Astrocyte (in vitro differentiated cells and primary cell): ENCODE measurements at regions not wholly inside any gene's neighbourhood (a gene's known extent, or its start where the extent isn't known, plus 50 kb on each side); places are given as distances from the start of the nearest gene placed in this dataset.

Experiments
- DNase-seq: peaks from one replicate; pipeline ENCODE4 v3.0.0-alpha.2; 2010; ENCODE audit warnings: low read depth
- FAIRE-seq: peaks from 2 replicates; lab custom pipeline; 2011; peaks lifted over from hg19 to GRCh38; lab: Jason Lieb, UNC
- H2AFZ ChIP-seq: 2 replicates; pipeline ENCODE4 v1.6.0; 2012; ENCODE audit warnings: low read depth, low read length, inconsistent platforms
- H3K27ac ChIP-seq: 2 replicates; pipeline ENCODE4 v1.5.1; 2011; ENCODE audit warnings: low read depth, low read length, inconsistent platforms
- H3K27me3 ChIP-seq: 2 replicates; pipeline ENCODE4 v1.6.0; 2011; ENCODE audit warnings: low read length, inconsistent platforms; ENCODE audit not compliant: insufficient read depth
- H3K36me3 ChIP-seq: 2 replicates; pipeline ENCODE4 v1.5.1; 2011; ENCODE audit warnings: low read length, inconsistent platforms; ENCODE audit not compliant: insufficient read depth
- H3K4me1 ChIP-seq: 2 replicates; pipeline ENCODE4 v1.5.1; 2011; ENCODE audit warnings: low read length, inconsistent platforms; ENCODE audit not compliant: insufficient read depth
- H3K4me2 ChIP-seq: 2 replicates; pipeline ENCODE4 v1.6.0; 2012; ENCODE audit warnings: low read length, inconsistent platforms
- H3K4me3 ChIP-seq: 2 replicates; pipeline ENCODE4 v1.5.1; 2011; ENCODE audit warnings: low read depth, mild to moderate bottlenecking, low read length, inconsistent platforms; ENCODE audit not compliant: insufficient read depth
- H3K79me2 ChIP-seq: 2 replicates; pipeline ENCODE4 v1.6.0; 2012; ENCODE audit warnings: mild to moderate bottlenecking, low read length, inconsistent platforms; ENCODE audit not compliant: insufficient read depth
- H3K9ac ChIP-seq: 2 replicates; pipeline ENCODE4 v1.6.0; 2012; ENCODE audit warnings: mild to moderate bottlenecking, low read length, inconsistent platforms
- H3K9me3 ChIP-seq: 2 replicates; pipeline ENCODE4 v1.5.1; 2012; ENCODE audit warnings: low read depth, mild to moderate bottlenecking, low read length, inconsistent platforms; ENCODE audit not compliant: insufficient read depth
- H4K20me1 ChIP-seq: 2 replicates; pipeline ENCODE4 v1.6.0; 2012; ENCODE audit warnings: low read length, inconsistent platforms; ENCODE audit not compliant: insufficient read depth
- H3K27ac Mint-ChIP-seq: one replicate; pipeline ENCODE4 v1.8.0; 2021; ENCODE audit warnings: mild to moderate bottlenecking, mixed read lengths; ENCODE audit not compliant: unreplicated experiment
- H3K27me3 Mint-ChIP-seq: one replicate; pipeline ENCODE4 v1.8.0; 2021; ENCODE audit warnings: low read depth, mixed read lengths; ENCODE audit not compliant: unreplicated experiment
- H3K36me3 Mint-ChIP-seq: one replicate; pipeline ENCODE4 v1.8.0; 2021; ENCODE audit warnings: low read depth, mixed read lengths; ENCODE audit not compliant: unreplicated experiment
- H3K4me1 Mint-ChIP-seq: one replicate; pipeline ENCODE4 v1.8.0; 2021; ENCODE audit warnings: low read depth, mixed read lengths; ENCODE audit not compliant: unreplicated experiment
- H3K4me3 Mint-ChIP-seq: one replicate; pipeline ENCODE4 v1.8.0; 2021; ENCODE audit warnings: mild to moderate bottlenecking, moderate library complexity, mixed read lengths; ENCODE audit not compliant: unreplicated experiment
- H3K9me3 Mint-ChIP-seq: one replicate; pipeline ENCODE4 v1.8.0; 2021; ENCODE audit warnings: mild to moderate bottlenecking, mixed read lengths; ENCODE audit not compliant: unreplicated experiment
- EZH2 ChIP-seq: IDR thresholded peaks from 2 replicates; pipeline ENCODE4 v1.6.1; 2012; ENCODE audit warnings: mild to moderate bottlenecking, low read length, inconsistent platforms; ENCODE audit not compliant: insufficient read depth
- TF ChIP-seq, protein P1 (sequence below): IDR thresholded peaks from 2 replicates; pipeline ENCODE4 v1.5.1; 2011; ENCODE audit warnings: low read depth, mild to moderate bottlenecking, inconsistent platforms, low read length, moderate library complexity; ENCODE audit not compliant: insufficient read depth

DNA sequence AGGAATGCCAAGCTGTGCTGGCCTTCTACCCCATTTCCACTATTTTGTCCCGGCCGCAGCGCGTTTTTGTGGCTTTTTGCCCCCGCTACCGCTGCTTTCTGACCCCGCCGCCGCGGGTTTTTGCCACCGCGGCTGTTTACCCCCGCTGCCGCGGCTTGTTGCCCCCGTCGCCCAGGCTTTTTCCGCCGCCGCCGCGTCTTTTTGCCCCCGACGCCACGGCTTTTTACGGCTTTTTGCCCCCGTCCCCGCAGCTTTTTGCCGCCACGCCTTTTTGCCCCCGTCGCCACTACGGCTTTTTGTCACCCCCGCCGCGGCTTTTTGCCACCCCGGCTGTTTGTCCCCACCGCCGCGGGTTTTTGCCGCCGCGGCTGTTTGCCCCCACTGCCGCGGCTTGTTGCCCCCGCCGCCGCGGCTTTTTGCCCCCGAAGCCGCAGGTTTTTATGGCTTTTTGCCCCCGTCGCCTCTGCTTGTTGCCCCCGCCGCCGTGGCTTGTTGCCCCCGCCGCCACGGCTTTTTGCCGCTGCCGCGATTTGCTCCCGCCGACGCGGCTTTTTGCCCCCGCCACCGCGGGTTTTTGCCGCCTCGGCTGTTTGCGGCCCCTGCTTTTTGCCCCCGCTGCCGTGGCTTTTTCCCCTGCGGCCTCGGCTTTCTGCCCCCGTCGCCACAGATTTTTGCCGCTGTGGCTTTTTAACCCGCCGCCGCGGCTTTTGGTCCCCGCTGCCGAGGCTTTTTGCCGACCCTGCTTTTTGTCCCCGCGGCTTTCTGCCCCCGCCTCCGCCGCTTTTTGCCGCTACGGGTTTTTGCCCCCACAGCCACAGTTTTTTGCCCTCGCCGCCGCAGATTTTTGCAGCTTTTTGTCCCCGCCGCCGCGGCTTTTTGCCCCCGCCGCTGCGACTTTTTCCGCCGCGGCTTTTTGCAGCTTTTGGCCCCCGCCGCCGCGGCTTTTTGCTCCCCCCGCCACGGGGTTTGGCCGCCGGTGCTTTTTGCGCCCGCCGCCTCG is 520.4 kb upstream of the WSB1 start:
- Mint-ChIP-seq H3K9me3 (peaks cover 1% of the 10 kb centered on the region), H3K4me1 (no peaks in the 10 kb centered on the region), H3K27ac (no peak overlapping the region), H3K4me3 (no peak overlapping the region), H3K36me3 (no peaks in the 10 kb centered on the region), H3K27me3 (no peaks in the 10 kb centered on the region)
- H3K79me2 ChIP-seq, result no peaks in the 10 kb centered on the region
- FAIRE-seq (no peak), DNase-seq (no peak)
- H3K4me2 ChIP-seq, result no peak overlapping the region
- no peak overlapping the region for H3K4me3 ChIP-seq
- TF ChIP-seq EZH2, result no peak
- TF ChIP-seq, protein P1, sequence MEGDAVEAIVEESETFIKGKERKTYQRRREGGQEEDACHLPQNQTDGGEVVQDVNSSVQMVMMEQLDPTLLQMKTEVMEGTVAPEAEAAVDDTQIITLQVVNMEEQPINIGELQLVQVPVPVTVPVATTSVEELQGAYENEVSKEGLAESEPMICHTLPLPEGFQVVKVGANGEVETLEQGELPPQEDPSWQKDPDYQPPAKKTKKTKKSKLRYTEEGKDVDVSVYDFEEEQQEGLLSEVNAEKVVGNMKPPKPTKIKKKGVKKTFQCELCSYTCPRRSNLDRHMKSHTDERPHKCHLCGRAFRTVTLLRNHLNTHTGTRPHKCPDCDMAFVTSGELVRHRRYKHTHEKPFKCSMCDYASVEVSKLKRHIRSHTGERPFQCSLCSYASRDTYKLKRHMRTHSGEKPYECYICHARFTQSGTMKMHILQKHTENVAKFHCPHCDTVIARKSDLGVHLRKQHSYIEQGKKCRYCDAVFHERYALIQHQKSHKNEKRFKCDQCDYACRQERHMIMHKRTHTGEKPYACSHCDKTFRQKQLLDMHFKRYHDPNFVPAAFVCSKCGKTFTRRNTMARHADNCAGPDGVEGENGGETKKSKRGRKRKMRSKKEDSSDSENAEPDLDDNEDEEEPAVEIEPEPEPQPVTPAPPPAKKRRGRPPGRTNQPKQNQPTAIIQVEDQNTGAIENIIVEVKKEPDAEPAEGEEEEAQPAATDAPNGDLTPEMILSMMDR, result no peak
- H3K36me3 ChIP-seq, result no peaks in the 10 kb centered on the region
- no peak overlapping the region for H2AFZ ChIP-seq
- H3K9ac ChIP-seq, result no peak overlapping the region
- no peaks in the 10 kb centered on the region for H3K9me3 ChIP-seq
- no peaks in the 10 kb centered on the region for H3K4me1 ChIP-seq
- H4K20me1 ChIP-seq, result no peaks in the 10 kb centered on the region
- no peaks in the 10 kb centered on the region for H3K27me3 ChIP-seq
- no peak overlapping the region for H3K27ac ChIP-seq

DNA sequence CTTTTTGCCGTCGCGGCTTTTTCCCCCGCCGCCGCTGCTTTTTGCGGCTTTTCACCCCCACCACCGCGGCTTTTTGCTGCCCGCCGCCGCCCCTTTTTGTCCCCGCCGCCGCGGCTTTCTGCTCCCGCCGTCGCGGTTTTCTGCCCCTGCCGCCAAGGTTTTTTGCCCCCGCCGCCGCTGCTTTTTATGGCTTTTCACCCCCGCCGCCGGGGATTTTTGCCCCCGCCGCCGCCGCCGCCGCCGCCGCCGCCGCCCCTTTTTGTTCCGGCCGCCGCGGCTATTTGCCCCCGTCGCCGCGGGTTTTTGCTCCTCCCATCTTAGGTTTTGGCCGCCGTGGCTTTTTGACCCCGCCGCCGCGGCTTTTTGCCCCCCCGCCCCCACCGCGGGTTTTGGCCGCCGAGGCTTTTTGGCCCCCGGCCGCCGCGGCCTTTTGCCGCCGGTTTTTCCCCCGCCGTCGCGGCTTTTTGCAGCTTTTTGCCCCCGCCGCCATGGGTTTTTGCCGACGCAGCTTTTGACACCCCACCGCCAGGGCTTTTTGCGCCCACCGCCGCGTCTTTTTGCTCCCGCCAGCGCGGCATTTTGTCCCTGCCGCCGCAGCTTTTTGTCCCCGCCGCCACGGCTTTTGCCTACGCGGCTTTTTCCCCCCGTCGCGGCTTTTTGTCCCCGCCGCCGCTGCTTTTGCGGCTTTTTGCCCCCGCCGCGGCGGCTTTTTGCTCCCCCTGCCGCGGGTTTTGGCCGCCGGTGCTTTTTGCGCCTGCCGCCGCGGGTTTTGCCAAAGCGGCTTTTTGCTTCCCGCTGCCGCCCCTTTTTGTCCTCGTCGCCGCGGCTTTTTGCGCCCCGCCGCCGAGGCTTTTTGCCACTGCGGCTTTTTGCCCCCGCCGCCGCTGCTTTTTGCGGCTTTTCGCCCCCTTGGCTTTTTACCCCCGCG is 519.4 kb upstream of the WSB1 start:
- Histone ChIP-seq H3K4me3 (no peak overlapping the region), H3K79me2 (no peaks in the 10 kb centered on the region), H3K9me3 (no peaks in the 10 kb centered on the region), H3K4me1 (no peaks in the 10 kb centered on the region), H3K36me3 (no peaks in the 10 kb centered on the region), H4K20me1 (no peaks in the 10 kb centered on the region), H3K27ac (no peak overlapping the region), H3K9ac (no peak overlapping the region), H3K27me3 (no peaks in the 10 kb centered on the region), H2AFZ (no peak overlapping the region), H3K4me2 (no peak overlapping the region)
- TF ChIP-seq EZH2, result no peak
- TF ChIP-seq, protein P1, result no peak
- H3K4me1 Mint-ChIP-seq, result no peaks in the 10 kb centered on the region
- H3K4me3 Mint-ChIP-seq, result no peak overlapping the region
- no peaks in the 10 kb centered on the region for H3K27me3 Mint-ChIP-seq
- no peak for FAIRE-seq
- H3K9me3 Mint-ChIP-seq, result peaks cover 1% of the 10 kb centered on the region
- DNase-seq, result no peak
- H3K36me3 Mint-ChIP-seq, result no peaks in the 10 kb centered on the region
- no peak overlapping the region for H3K27ac Mint-ChIP-seq
